Neuronal stem cell (in vitro differentiated cells): ENCODE measurements at regions not wholly inside any gene's neighbourhood (a gene's known extent, or its start where the extent isn't known, plus 50 kb on each side); places are given as distances from the start of the nearest gene placed in this dataset.

Experiments used
- DNase-seq: peaks from one replicate; pipeline ENCODE4 v3.0.0-alpha.2; 2013; ENCODE audit warnings: low spot score
- H2AFZ ChIP-seq: one replicate; pipeline ENCODE4 v1.6.1; 2013; ENCODE audit warnings: mild to moderate bottlenecking, low read length, inconsistent platforms
- H2AK5ac ChIP-seq: 2 replicates; pipeline ENCODE4 v1.6.1; 2013; ENCODE audit warnings: low read depth, mild to moderate bottlenecking, inconsistent platforms, low read length, moderate library complexity, mixed read lengths
- H2BK120ac ChIP-seq: 2 replicates; pipeline ENCODE4 v1.6.1; 2013; ENCODE audit warnings: low read depth, mild to moderate bottlenecking, inconsistent platforms, low read length, moderate library complexity, mixed read lengths
- H2BK12ac ChIP-seq: one replicate; pipeline ENCODE4 v1.6.1; 2013; ENCODE audit warnings: low read length, inconsistent platforms
- H2BK15ac ChIP-seq: 2 replicates; pipeline ENCODE4 v1.6.1; 2013; ENCODE audit warnings: mild to moderate bottlenecking, low read length, inconsistent platforms, mixed read lengths
- H2BK5ac ChIP-seq: one replicate; pipeline ENCODE4 v1.6.1; 2013; ENCODE audit warnings: inconsistent platforms, mild to moderate bottlenecking, low read length, moderate library complexity
- H3K14ac ChIP-seq: one replicate; pipeline ENCODE4 v1.6.1; 2013; ENCODE audit warnings: low read length, inconsistent platforms
- H3K18ac ChIP-seq: 2 replicates; pipeline ENCODE4 v1.6.1; 2013; ENCODE audit warnings: low read length, inconsistent platforms
- H3K23ac ChIP-seq: 2 replicates; pipeline ENCODE4 v1.6.1; 2013; ENCODE audit warnings: low read depth, mild to moderate bottlenecking, mixed read lengths, low read length, inconsistent platforms; ENCODE audit not compliant: poor library complexity
- H3K27ac ChIP-seq: replicated peaks from 3 replicates; pipeline ENCODE4 v1.5.1; 2013; ENCODE audit warnings: low read length, inconsistent platforms
- H3K27me3 ChIP-seq, 3 experiments: 2 replicates each; pipeline ENCODE4 v1.6.1; 2013; ENCODE audit warnings: low read length in 3 of 3, mild to moderate bottlenecking in 2 of 3, inconsistent platforms in 1 of 3, low read depth in 1 of 3, mixed read lengths in 1 of 3, moderate library complexity in 1 of 3; ENCODE audit not compliant: control insufficient read depth in 3 of 3, insufficient read depth in 3 of 3
- H3K36me3 ChIP-seq, 2 donors: replicated peaks in 1 of 2; 2 replicates each; pipeline ENCODE4 v1.6.1; 2013; ENCODE audit warnings: low read length in 2 of 2; ENCODE audit not compliant: control insufficient read depth in 2 of 2, insufficient read depth in 2 of 2
- H3K4ac ChIP-seq: 2 replicates; pipeline ENCODE4 v1.6.1; 2013; ENCODE audit warnings: inconsistent platforms, mild to moderate bottlenecking, low read length, moderate library complexity
- H3K4me1 ChIP-seq, 2 donors: 1 replicate in 1 of 2; 2 replicates in 1 of 2; pipeline ENCODE4 v1.6.1; 2013; ENCODE audit warnings: low read length in 2 of 2, low read depth in 1 of 2; ENCODE audit not compliant: control insufficient read depth in 2 of 2, insufficient read depth in 1 of 2
- H3K4me2 ChIP-seq: one replicate; pipeline ENCODE4 v1.6.1; 2013; ENCODE audit warnings: mild to moderate bottlenecking, low read length, inconsistent platforms; ENCODE audit not compliant: insufficient read depth, poor library complexity, severe bottlenecking
- H3K4me3 ChIP-seq, 2 donors: 2 replicates each; pipeline ENCODE4 v1.5.1; 2013; ENCODE audit warnings: low read length in 2 of 2, mild to moderate bottlenecking in 2 of 2, inconsistent platforms in 1 of 2, moderate library complexity in 1 of 2
- H3K79me1 ChIP-seq: one replicate; pipeline ENCODE4 v1.6.1; 2013; ENCODE audit warnings: low read depth, mild to moderate bottlenecking, inconsistent platforms, low read length, moderate library complexity
- H3K9ac ChIP-seq: one replicate; pipeline ENCODE4 v1.6.1; 2013; ENCODE audit warnings: mild to moderate bottlenecking, low read depth, low read length, inconsistent platforms; ENCODE audit not compliant: poor library complexity
- H3K9me3 ChIP-seq, 2 donors: replicated peaks in 1 of 2; 2 replicates each; pipeline versions ENCODE3 to v1.6.1; 2013; ENCODE audit warnings: low read length in 2 of 2, mild to moderate bottlenecking in 2 of 2, inconsistent platforms in 1 of 2, low read depth in 1 of 2, mixed read lengths in 1 of 2, moderate library complexity in 1 of 2; ENCODE audit not compliant: control insufficient read depth in 2 of 2, insufficient read depth in 1 of 2
- H4K8ac ChIP-seq: one replicate; pipeline ENCODE4 v1.6.1; 2013; ENCODE audit warnings: low read depth, mild to moderate bottlenecking, inconsistent platforms, low read length, moderate library complexity
- H4K91ac ChIP-seq: one replicate; pipeline ENCODE4 v1.6.1; 2013; ENCODE audit warnings: low read length, low read depth, mild to moderate bottlenecking, inconsistent platforms; ENCODE audit not compliant: poor library complexity
- WGBS, 2 donors: extraction: QIAGEN DNeasy Blood & Tissue Kit; methylation state at CpG; one replicate each; pipeline ENCODE4 v1.1.7; 2013; ENCODE audit warnings: missing lambda C conversion rate in 2 of 2, mixed read lengths in 1 of 2; ENCODE audit not compliant: insufficient read length in 2 of 2, insufficient replicate concordance in 1 of 2; ENCODE audit errors: extremely low coverage in 2 of 2; 5-methylcytosine and 5-hydroxymethylcytosine counted together

DNA sequence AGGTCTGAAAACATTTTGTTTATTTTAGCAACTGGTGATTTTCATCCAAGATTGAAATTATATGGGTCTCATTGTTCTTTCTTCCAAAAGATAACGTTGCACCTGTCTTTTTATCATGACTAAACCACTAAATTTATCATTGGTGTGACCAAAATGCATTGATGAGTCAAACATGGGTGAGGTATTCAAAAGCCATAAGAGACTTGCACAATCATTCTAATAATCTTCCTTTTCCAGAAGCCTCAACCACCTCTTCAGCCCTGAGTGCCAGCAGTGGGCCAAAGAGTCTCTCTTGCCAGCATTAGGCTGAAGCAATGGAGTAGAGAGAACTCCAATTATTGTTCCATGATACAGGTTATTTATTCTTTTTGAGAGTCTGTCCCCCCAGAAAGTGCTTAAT is 198.9 kb downstream of the LURAP1L start:
- Histone ChIP-seq H2AFZ (no peak overlapping the region), H3K4ac (no peak overlapping the region), H3K27ac (no peak overlapping the region), H3K9ac (no peak overlapping the region), H3K4me1 (peaks cover 0 to 4% of the 10 kb centered on the region in 2 donors), H4K8ac (no peak overlapping the region), H2BK15ac (no peak overlapping the region), H3K4me2 (no peak overlapping the region), H2BK5ac (no peak overlapping the region), H3K79me1 (no peaks in the 10 kb centered on the region), H4K91ac (no peak overlapping the region), H3K36me3 (no peaks in the 10 kb centered on the region), H3K9me3 (no peaks in the 10 kb centered on the region), H2BK120ac (no peak overlapping the region), H3K18ac (no peak overlapping the region), H3K4me3 (no peak overlapping the region), H2BK12ac (no peak overlapping the region), H3K14ac (no peak overlapping the region), H3K27me3 (no peaks in the 10 kb centered on the region), H2AK5ac (no peak overlapping the region), H3K23ac (no peak overlapping the region)
- WGBS, 2 donors, result no CpG with 5 or more reads among the region's 1 CpG
- DNase-seq, result no peak

GRCh38 chr9:12974671-12975070 is 199.9 kb downstream of the LURAP1L start:
- Histone ChIP-seq H3K4me1 (peaks cover 0 to 4% of the 10 kb centered on the region in 2 donors), H3K79me1 (no peaks in the 10 kb centered on the region), H3K4me2 (no peak overlapping the region), H2BK12ac (no peak overlapping the region), H2AFZ (no peak overlapping the region), H3K9ac (no peak overlapping the region), H3K4ac (no peak overlapping the region), H2BK15ac (no peak overlapping the region), H3K23ac (no peak overlapping the region), H2BK120ac (no peak overlapping the region), H3K27ac (no peak overlapping the region), H3K27me3 (no peaks in the 10 kb centered on the region), H4K91ac (no peak overlapping the region), H3K9me3 (no peaks in the 10 kb centered on the region), H2AK5ac (no peak overlapping the region), H3K36me3 (no peaks in the 10 kb centered on the region), H3K18ac (no peak overlapping the region), H4K8ac (no peak overlapping the region), H3K4me3 (no peak overlapping the region), H2BK5ac (no peak overlapping the region), H3K14ac (no peak overlapping the region)
- no CpG with 5 or more reads among the region's 1 CpG for WGBS, 2 donors
- DNase-seq, result no peak

DNA sequence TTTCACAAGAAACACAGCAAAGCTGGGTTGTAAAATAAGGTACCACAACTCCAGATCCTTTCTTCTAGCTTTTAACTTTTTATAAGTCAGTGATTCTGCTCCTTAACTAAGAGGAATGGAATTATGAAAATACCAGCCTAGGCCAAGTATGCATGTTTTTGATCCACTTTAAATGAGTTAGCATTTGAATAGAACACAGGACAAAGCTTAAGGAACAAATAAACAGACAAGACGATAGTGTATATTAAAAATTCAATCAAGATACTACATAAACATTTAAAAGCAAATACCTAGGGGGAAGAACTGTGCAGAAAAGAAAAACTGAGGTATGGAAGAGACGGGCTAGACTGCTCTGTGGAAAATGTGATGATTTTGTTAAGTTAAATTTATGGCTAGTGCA is 200.7 kb downstream of the LURAP1L start:
- peaks cover 0 to 4% of the 10 kb centered on the region in 2 donors for H3K4me1 ChIP-seq
- H2BK5ac ChIP-seq, result no peak overlapping the region
- no peak overlapping the region for H2BK15ac ChIP-seq
- H2AFZ ChIP-seq, result no peak overlapping the region
- H2AK5ac ChIP-seq, result no peak overlapping the region
- H3K23ac ChIP-seq, result no peak overlapping the region
- no peak overlapping the region for H2BK120ac ChIP-seq
- no peak overlapping the region for H3K14ac ChIP-seq
- H3K4me2 ChIP-seq, result no peak overlapping the region
- H3K4me3 ChIP-seq, result no peak overlapping the region
- H4K91ac ChIP-seq, result no peak overlapping the region
- H3K9me3 ChIP-seq, result no peaks in the 10 kb centered on the region
- no peak for DNase-seq
- no peaks in the 10 kb centered on the region for H3K36me3 ChIP-seq
- H3K27me3 ChIP-seq, result no peaks in the 10 kb centered on the region
- no peaks in the 10 kb centered on the region for H3K79me1 ChIP-seq
- H3K9ac ChIP-seq, result no peak overlapping the region
- H4K8ac ChIP-seq, result no peak overlapping the region
- H3K4ac ChIP-seq, result no peak overlapping the region
- no peak overlapping the region for H3K18ac ChIP-seq
- no peak overlapping the region for H3K27ac ChIP-seq
- no CpG with 5 or more reads among the region's 2 CpGs for WGBS, 2 donors
- H2BK12ac ChIP-seq, result no peak overlapping the region

DNA sequence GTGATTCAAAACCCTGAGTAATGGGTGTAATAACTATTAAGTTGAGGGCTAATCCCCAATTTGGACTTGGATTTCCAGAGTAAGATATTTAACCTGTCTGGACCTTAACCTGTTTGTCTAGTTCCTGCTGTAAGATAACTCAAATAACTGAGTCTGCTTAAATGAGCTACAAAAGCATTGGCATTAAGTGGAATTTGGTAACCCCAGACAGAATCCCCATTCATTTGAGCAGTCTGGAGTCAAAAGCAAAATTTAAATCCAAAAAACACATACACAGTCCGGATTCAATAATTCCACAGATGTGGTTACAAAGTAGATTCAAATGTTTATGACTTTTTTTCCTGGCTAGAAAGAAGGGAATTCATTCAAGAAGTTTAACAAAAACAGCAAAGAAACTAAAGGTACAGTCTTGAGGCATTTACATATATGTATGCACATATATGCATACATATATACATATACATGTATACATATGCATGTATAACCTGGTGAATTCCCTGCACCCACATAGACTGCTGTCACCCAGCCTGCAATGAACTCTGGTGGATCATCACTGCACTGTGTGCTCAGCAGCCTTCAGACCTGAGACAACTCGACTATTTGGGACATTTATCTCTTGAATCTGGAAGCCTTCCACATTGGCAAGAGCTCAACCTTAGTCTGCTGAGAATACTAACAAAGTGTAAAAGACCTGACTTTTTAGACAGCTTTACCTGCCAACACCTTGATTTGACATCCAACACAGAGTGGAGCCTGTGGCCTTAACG is 205.4 kb downstream of the LURAP1L start:
- H3K23ac ChIP-seq, result no peak overlapping the region
- H3K18ac ChIP-seq, result no peak overlapping the region
- H3K4me2 ChIP-seq, result no peak overlapping the region
- H2BK15ac ChIP-seq, result no peak overlapping the region
- H4K91ac ChIP-seq, result no peak overlapping the region
- H2BK12ac ChIP-seq, result no peak overlapping the region
- H3K4me3 ChIP-seq, result no peak overlapping the region
- H3K9me3 ChIP-seq, result no peaks in the 10 kb centered on the region
- H2AFZ ChIP-seq, result no peak overlapping the region
- H3K4me1 ChIP-seq, result no peaks in the 10 kb centered on the region
- no peak overlapping the region for H4K8ac ChIP-seq
- no peak for DNase-seq
- H3K27me3 ChIP-seq, result no peaks in the 10 kb centered on the region
- H3K9ac ChIP-seq, result no peak overlapping the region
- no peak overlapping the region for H2AK5ac ChIP-seq
- no peak overlapping the region for H3K27ac ChIP-seq
- H3K4ac ChIP-seq, result no peak overlapping the region
- H3K14ac ChIP-seq, result no peak overlapping the region
- no peak overlapping the region for H2BK5ac ChIP-seq
- WGBS, 2 donors, result no CpG with 5 or more reads among the region's 3 CpGs
- no peaks in the 10 kb centered on the region for H3K36me3 ChIP-seq
- no peaks in the 10 kb centered on the region for H3K79me1 ChIP-seq
- no peak overlapping the region for H2BK120ac ChIP-seq
